ENCODE measurements at regions not wholly inside any gene's neighbourhood (a gene's known extent, or its start where the extent isn't known, plus 50 kb on each side); places are given as distances from the start of the nearest gene placed in this dataset.

GRCh38 chr3:27661797-27662196 is 60.3 kb downstream of the EOMES start:
- no peaks in the 10 kb centered on the region for H3K27me3 ChIP-seq (ENCODE audit: control insufficient read depth in 1 of 2, insufficient read depth in 2 of 2, low read length in 2 of 2)
- H3K27ac ChIP-seq (ENCODE audit: low read depth, low read length) = no peak overlapping the region
- no peaks in the 10 kb centered on the region for H3K4me1 ChIP-seq (ENCODE audit: insufficient read depth, low read length)
- no peak overlapping the region for H3K9ac ChIP-seq (ENCODE audit: low read length)
- H3K9me3 ChIP-seq (ENCODE audit: low read length) = no peaks in the 10 kb centered on the region
- H3K36me3 ChIP-seq (ENCODE audit: insufficient read depth, low read length) = no peaks in the 10 kb centered on the region
- no peak overlapping the region for H3K4me3 ChIP-seq (ENCODE audit: low read depth in 1 of 2, low read length in 2 of 2)

GRCh38 chr3:27659279-27660021 is 62.7 kb downstream of the EOMES start:
- no peaks in the 10 kb centered on the region for H3K36me3 ChIP-seq (ENCODE audit: insufficient read depth, low read length)
- no peak overlapping the region for H3K4me3 ChIP-seq (ENCODE audit: low read depth in 1 of 2, low read length in 2 of 2)
- H3K9me3 ChIP-seq (ENCODE audit: low read length) = no peaks in the 10 kb centered on the region
- H3K27ac ChIP-seq (ENCODE audit: low read depth, low read length) = no peak overlapping the region
- no peak overlapping the region for H3K9ac ChIP-seq (ENCODE audit: low read length)
- no peaks in the 10 kb centered on the region for H3K4me1 ChIP-seq (ENCODE audit: insufficient read depth, low read length)
- no peaks in the 10 kb centered on the region for H3K27me3 ChIP-seq (ENCODE audit: control insufficient read depth in 1 of 2, insufficient read depth in 2 of 2, low read length in 2 of 2)

- H3K36me3 ChIP-seq (ENCODE audit: insufficient read depth, low read length) = no peaks in the 10 kb centered on the region
- no peaks in the 10 kb centered on the region for H3K4me1 ChIP-seq (ENCODE audit: insufficient read depth, low read length)
- H3K27ac ChIP-seq (ENCODE audit: low read depth, low read length) = no peak overlapping the region
- H3K9me3 ChIP-seq (ENCODE audit: low read length) = no peaks in the 10 kb centered on the region
- H3K27me3 ChIP-seq (ENCODE audit: control insufficient read depth in 1 of 2, insufficient read depth in 2 of 2, low read length in 2 of 2) = no peaks in the 10 kb centered on the region
- H3K9ac ChIP-seq (ENCODE audit: low read length) = no peak overlapping the region
- H3K4me3 ChIP-seq (ENCODE audit: low read depth in 1 of 2, low read length in 2 of 2) = no peak overlapping the region
Observed at GRCh38 chr3:27658741-27659140, 63.4 kb downstream of the EOMES start.

- Histone ChIP-seq H3K27ac (ENCODE audit: low read depth, low read length) (no peak overlapping the region), H3K4me3 (ENCODE audit: low read depth in 1 of 2, low read length in 2 of 2) (no peak overlapping the region), H3K36me3 (ENCODE audit: insufficient read depth, low read length) (no peaks in the 10 kb centered on the region), H3K4me1 (ENCODE audit: insufficient read depth, low read length) (no peaks in the 10 kb centered on the region), H3K9ac (ENCODE audit: low read length) (no peak overlapping the region), H3K27me3 (ENCODE audit: control insufficient read depth in 1 of 2, insufficient read depth in 2 of 2, low read length in 2 of 2) (no peaks in the 10 kb centered on the region), H3K9me3 (ENCODE audit: low read length) (no peaks in the 10 kb centered on the region)
Observed at GRCh38 chr3:27657871-27658270, 64.3 kb downstream of the EOMES start.

- Histone ChIP-seq H3K27ac (ENCODE audit: low read depth, low read length) (no peak overlapping the region), H3K4me1 (ENCODE audit: insufficient read depth, low read length) (no peaks in the 10 kb centered on the region), H3K27me3 (ENCODE audit: control insufficient read depth in 1 of 2, insufficient read depth in 2 of 2, low read length in 2 of 2) (no peaks in the 10 kb centered on the region), H3K9me3 (ENCODE audit: low read length) (no peaks in the 10 kb centered on the region), H3K4me3 (ENCODE audit: low read depth in 1 of 2, low read length in 2 of 2) (no peak overlapping the region), H3K9ac (ENCODE audit: low read length) (no peak overlapping the region), H3K36me3 (ENCODE audit: insufficient read depth, low read length) (no peaks in the 10 kb centered on the region)
Observed at GRCh38 chr3:27657404-27657803, 64.7 kb downstream of the EOMES start.

- Histone ChIP-seq H3K9me3 (ENCODE audit: low read length) (no peaks in the 10 kb centered on the region), H3K4me1 (ENCODE audit: insufficient read depth, low read length) (no peaks in the 10 kb centered on the region), H3K27ac (ENCODE audit: low read depth, low read length) (no peak overlapping the region), H3K36me3 (ENCODE audit: insufficient read depth, low read length) (no peaks in the 10 kb centered on the region), H3K4me3 (ENCODE audit: low read depth in 1 of 2, low read length in 2 of 2) (no peak overlapping the region), H3K27me3 (ENCODE audit: control insufficient read depth in 1 of 2, insufficient read depth in 2 of 2, low read length in 2 of 2) (no peaks in the 10 kb centered on the region), H3K9ac (ENCODE audit: low read length) (no peak overlapping the region)
Observed at GRCh38 chr3:27656790-27657189, 65.3 kb downstream of the EOMES start.

GRCh38 chr3:27655547-27655946 is 66.6 kb downstream of the EOMES start:
- H3K4me3 ChIP-seq (ENCODE audit: low read depth in 1 of 2, low read length in 2 of 2) = no peak overlapping the region
- no peak overlapping the region for H3K9ac ChIP-seq (ENCODE audit: low read length)
- no peaks in the 10 kb centered on the region for H3K9me3 ChIP-seq (ENCODE audit: low read length)
- no peaks in the 10 kb centered on the region for H3K27me3 ChIP-seq (ENCODE audit: control insufficient read depth in 1 of 2, insufficient read depth in 2 of 2, low read length in 2 of 2)
- H3K27ac ChIP-seq (ENCODE audit: low read depth, low read length) = no peak overlapping the region
- no peaks in the 10 kb centered on the region for H3K4me1 ChIP-seq (ENCODE audit: insufficient read depth, low read length)
- H3K36me3 ChIP-seq (ENCODE audit: insufficient read depth, low read length) = no peaks in the 10 kb centered on the region

- Histone ChIP-seq H3K4me1 (ENCODE audit: insufficient read depth, low read length) (no peaks in the 10 kb centered on the region), H3K36me3 (ENCODE audit: insufficient read depth, low read length) (no peaks in the 10 kb centered on the region), H3K9me3 (ENCODE audit: low read length) (no peaks in the 10 kb centered on the region), H3K27ac (ENCODE audit: low read depth, low read length) (no peak overlapping the region), H3K27me3 (ENCODE audit: control insufficient read depth in 1 of 2, insufficient read depth in 2 of 2, low read length in 2 of 2) (no peaks in the 10 kb centered on the region), H3K9ac (ENCODE audit: low read length) (no peak overlapping the region), H3K4me3 (ENCODE audit: low read depth in 1 of 2, low read length in 2 of 2) (no peak overlapping the region)
Observed at GRCh38 chr3:27653803-27654558, 68.1 kb downstream of the EOMES start.

- Histone ChIP-seq H3K4me1 (ENCODE audit: insufficient read depth, low read length) (no peaks in the 10 kb centered on the region), H3K9ac (ENCODE audit: low read length) (no peak overlapping the region)
Observed at GRCh38 chr3:27649277-27649676, 72.8 kb downstream of the EOMES start.

GRCh38 chr3:27646896-27647295 is 75.2 kb downstream of the EOMES start:
- H3K9me3 ChIP-seq (ENCODE audit: low read length) = no peaks in the 10 kb centered on the region
- H3K36me3 ChIP-seq (ENCODE audit: insufficient read depth, low read length) = no peaks in the 10 kb centered on the region
- no peak overlapping the region for H3K9ac ChIP-seq (ENCODE audit: low read length)
- H3K4me1 ChIP-seq (ENCODE audit: insufficient read depth, low read length) = no peaks in the 10 kb centered on the region
- no peak overlapping the region for H3K27ac ChIP-seq (ENCODE audit: low read depth, low read length)
- no peaks in the 10 kb centered on the region for H3K27me3 ChIP-seq (ENCODE audit: control insufficient read depth in 1 of 2, insufficient read depth in 2 of 2, low read length in 2 of 2)
- H3K4me3 ChIP-seq (ENCODE audit: low read depth in 1 of 2, low read length in 2 of 2) = no peak overlapping the region

More at GRCh38 chr3:27649277-27649676, 72.8 kb downstream of the EOMES start:
- Histone ChIP-seq H3K27ac (ENCODE audit: low read depth, low read length) (no peak overlapping the region), H3K36me3 (ENCODE audit: insufficient read depth, low read length) (no peaks in the 10 kb centered on the region), H3K9me3 (ENCODE audit: low read length) (no peaks in the 10 kb centered on the region), H3K27me3 (ENCODE audit: control insufficient read depth in 1 of 2, insufficient read depth in 2 of 2, low read length in 2 of 2) (no peaks in the 10 kb centered on the region), H3K4me3 (ENCODE audit: low read depth in 1 of 2, low read length in 2 of 2) (no peak overlapping the region)

GRCh38 chr3:27644941-27645340 is 77.2 kb downstream of the EOMES start:
- H3K4me1 ChIP-seq (ENCODE audit: insufficient read depth, low read length) = no peaks in the 10 kb centered on the region
- H3K27me3 ChIP-seq (ENCODE audit: control insufficient read depth in 1 of 2, insufficient read depth in 2 of 2, low read length in 2 of 2) = no peaks in the 10 kb centered on the region

GRCh38 chr3:27643355-27643754 is 78.8 kb downstream of the EOMES start:
- no peaks in the 10 kb centered on the region for H3K36me3 ChIP-seq (ENCODE audit: insufficient read depth, low read length)
- H3K27me3 ChIP-seq (ENCODE audit: control insufficient read depth in 1 of 2, insufficient read depth in 2 of 2, low read length in 2 of 2) = no peaks in the 10 kb centered on the region
- no peak overlapping the region for H3K27ac ChIP-seq (ENCODE audit: low read depth, low read length)
- H3K4me3 ChIP-seq (ENCODE audit: low read depth in 1 of 2, low read length in 2 of 2) = no peak overlapping the region
- H3K9ac ChIP-seq (ENCODE audit: low read length) = no peak overlapping the region
- H3K9me3 ChIP-seq (ENCODE audit: low read length) = no peaks in the 10 kb centered on the region
- H3K4me1 ChIP-seq (ENCODE audit: insufficient read depth, low read length) = no peaks in the 10 kb centered on the region

More at GRCh38 chr3:27644941-27645340, 77.2 kb downstream of the EOMES start:
- Histone ChIP-seq H3K9me3 (ENCODE audit: low read length) (no peaks in the 10 kb centered on the region), H3K27ac (ENCODE audit: low read depth, low read length) (no peak overlapping the region), H3K4me3 (ENCODE audit: low read depth in 1 of 2, low read length in 2 of 2) (no peak overlapping the region), H3K9ac (ENCODE audit: low read length) (no peak overlapping the region), H3K36me3 (ENCODE audit: insufficient read depth, low read length) (no peaks in the 10 kb centered on the region)
